AG09319 (cell line): ENCODE measurements at regions not wholly inside any gene's neighbourhood (a gene's known extent, or its start where the extent isn't known, plus 50 kb on each side); places are given as distances from the start of the nearest gene placed in this dataset.

Source experiments
- DNase-seq: peaks from one replicate; pipeline ENCODE4 v3.0.0-alpha.2; 2010; ENCODE audit warnings: low read depth; ENCODE audit errors: extremely low read depth
- CTCF ChIP-seq: IDR thresholded peaks from 2 replicates; pipeline ENCODE4 v1.5.1; 2011; ENCODE audit warnings: low read depth, mild to moderate bottlenecking, inconsistent platforms, low read length, moderate library complexity

- no peak for DNase-seq
- no peak for TF ChIP-seq CTCF
These were observed 97.1 kb upstream of the CDKN3 start for GRCh38 chr14:54299410-54300363.

- no peak for TF ChIP-seq CTCF
- no peak for DNase-seq
These were observed 95.9 kb upstream of the CDKN3 start for GRCh38 chr14:54300881-54301280.

- DNase-seq = no peak
- no peak for TF ChIP-seq CTCF
These were observed 95.4 kb upstream of the CDKN3 start for GRCh38 chr14:54301359-54301758.

GRCh38 chr14:54306806-54307205 is 90.0 kb upstream of the CDKN3 start:
- no peak for DNase-seq
- no peak for TF ChIP-seq CTCF

GRCh38 chr14:54309615-54310014 is 87.2 kb upstream of the CDKN3 start:
- no peak for DNase-seq
- no peak for TF ChIP-seq CTCF

GRCh38 chr14:54310151-54310850 is 86.5 kb upstream of the CDKN3 start:
- TF ChIP-seq CTCF = no peak
- DNase-seq = no peak

GRCh38 chr14:54310851-54311228 is 86.0 kb upstream of the CDKN3 start:
- DNase-seq = no peak
- TF ChIP-seq CTCF = no peak
